ENCODE measurements at regions not wholly inside any gene's neighbourhood (a gene's known extent, or its start where the extent isn't known, plus 50 kb on each side); places are given as distances from the start of the nearest gene placed in this dataset.
"Not testable (repeated sequence)": the region's sequence is repeated elsewhere in the genome, so short reads cannot be mapped to it uniquely, and the experiment has no call there.

GRCh38 chr16:31641279-31641678 lies 113.6 kb downstream of the AHSP start:
- DNase-seq, result no peak
- H3K27me3 Mint-ChIP-seq, result peaks cover 50% of the 10 kb centered on the region
- no peaks in the 10 kb centered on the region for H3K36me3 ChIP-seq (replicated peaks in 1 of 2; ENCODE audit: control extremely low read depth in 1 of 2, control insufficient read depth in 1 of 2, extremely low read depth in 1 of 2, insufficient read depth in 2 of 2, low read length in 1 of 2)
- peaks cover 0 to 2% (median 0%) of the 10 kb centered on the region in 4 experiments for H3K27me3 ChIP-seq (replicated peaks in 1 of 4; ENCODE audit: control extremely low read depth in 1 of 4, control insufficient read depth in 3 of 4, insufficient read depth in 4 of 4, low read length in 3 of 4)
- H3K4me1 Mint-ChIP-seq, result no peaks in the 10 kb centered on the region
- CTCF ChIA-PET, result no interaction called here
- no peaks in the 10 kb centered on the region for H4K20me1 ChIP-seq (ENCODE audit: control insufficient read depth, insufficient read depth, low read length, poor library complexity, severe bottlenecking)
- intact Hi-C loops (cut with micrococcal nuclease), result no loop called here
- no peak for TF ChIP-seq EZH2 (IDR thresholded peaks at IDR 0.05; ENCODE audit: borderline replicate concordance, insufficient read depth, low read depth, low read length, poor library complexity, severe bottlenecking)
- TF ChIP-seq, protein P1, sequence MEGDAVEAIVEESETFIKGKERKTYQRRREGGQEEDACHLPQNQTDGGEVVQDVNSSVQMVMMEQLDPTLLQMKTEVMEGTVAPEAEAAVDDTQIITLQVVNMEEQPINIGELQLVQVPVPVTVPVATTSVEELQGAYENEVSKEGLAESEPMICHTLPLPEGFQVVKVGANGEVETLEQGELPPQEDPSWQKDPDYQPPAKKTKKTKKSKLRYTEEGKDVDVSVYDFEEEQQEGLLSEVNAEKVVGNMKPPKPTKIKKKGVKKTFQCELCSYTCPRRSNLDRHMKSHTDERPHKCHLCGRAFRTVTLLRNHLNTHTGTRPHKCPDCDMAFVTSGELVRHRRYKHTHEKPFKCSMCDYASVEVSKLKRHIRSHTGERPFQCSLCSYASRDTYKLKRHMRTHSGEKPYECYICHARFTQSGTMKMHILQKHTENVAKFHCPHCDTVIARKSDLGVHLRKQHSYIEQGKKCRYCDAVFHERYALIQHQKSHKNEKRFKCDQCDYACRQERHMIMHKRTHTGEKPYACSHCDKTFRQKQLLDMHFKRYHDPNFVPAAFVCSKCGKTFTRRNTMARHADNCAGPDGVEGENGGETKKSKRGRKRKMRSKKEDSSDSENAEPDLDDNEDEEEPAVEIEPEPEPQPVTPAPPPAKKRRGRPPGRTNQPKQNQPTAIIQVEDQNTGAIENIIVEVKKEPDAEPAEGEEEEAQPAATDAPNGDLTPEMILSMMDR (IDR thresholded peaks at IDR 0.05), result no peak
- ATAC-seq (ENCODE audit: low read depth), result no peak
- POLR2A ChIA-PET, result no interaction called here
- H3K4me2 ChIP-seq (replicated peaks; ENCODE audit: low read depth, low read length, poor library complexity, severe bottlenecking), result no peak overlapping the region
- H3K4me3 Mint-ChIP-seq, result no peak overlapping the region
- no peak overlapping the region for H3K4me3 ChIP-seq (ENCODE audit: control extremely low read depth in 1 of 5, extremely low read depth in 1 of 5, insufficient read depth in 1 of 5, low read depth in 2 of 5, low read length in 4 of 5)
- H3K9me3 Mint-ChIP-seq (ENCODE audit: insufficient read depth), result no peaks in the 10 kb centered on the region
- H3K79me2 ChIP-seq (ENCODE audit: control insufficient read depth, insufficient read depth, low read length), result no peaks in the 10 kb centered on the region
- H3K9ac ChIP-seq (ENCODE audit: low read length), result no peak overlapping the region
- no peak overlapping the region for H2AFZ ChIP-seq (ENCODE audit: insufficient read depth, low read depth, low read length, poor library complexity, severe bottlenecking)
- H3K9me3 ChIP-seq (ENCODE audit: control extremely low read depth in 1 of 3, control insufficient read depth in 2 of 3, insufficient read depth in 1 of 3, low read length in 2 of 3), result peaks cover 0 to 7% (median 0%) of the 10 kb centered on the region in 3 donors
- H3K4me1 ChIP-seq (ENCODE audit: control insufficient read depth in 2 of 2, insufficient read depth in 2 of 2, low read length in 2 of 2), result no peaks in the 10 kb centered on the region
- H3K27ac Mint-ChIP-seq, result no peak overlapping the region
- no peak overlapping the region for H3K27ac ChIP-seq (ENCODE audit: low read length in 2 of 2)
- whole genome bisulfite sequencing (ENCODE audit: insufficient coverage), result no CpG with 5 or more reads among the region's 4 CpGs

- H2AFZ ChIP-seq (ENCODE audit: insufficient read depth, low read depth, low read length, poor library complexity, severe bottlenecking); H3K79me2 ChIP-seq (ENCODE audit: control insufficient read depth, insufficient read depth, low read length); H3K9me3 Mint-ChIP-seq (ENCODE audit: insufficient read depth); H3K27ac Mint-ChIP-seq; H3K27ac ChIP-seq (ENCODE audit: low read length in 2 of 2); H3K9ac ChIP-seq (ENCODE audit: low read length); H3K4me2 ChIP-seq (replicated peaks; ENCODE audit: low read depth, low read length, poor library complexity, severe bottlenecking); H3K27me3 ChIP-seq (replicated peaks in 1 of 4; ENCODE audit: control extremely low read depth in 1 of 4, control insufficient read depth in 3 of 4, insufficient read depth in 4 of 4, low read length in 3 of 4); CTCF ChIA-PET; H3K4me3 ChIP-seq (ENCODE audit: control extremely low read depth in 1 of 5, extremely low read depth in 1 of 5, insufficient read depth in 1 of 5, low read depth in 2 of 5, low read length in 4 of 5); POLR2A ChIA-PET; ATAC-seq (ENCODE audit: low read depth); intact Hi-C loops (cut with micrococcal nuclease); DNase-seq; H3K4me1 Mint-ChIP-seq; H3K27me3 Mint-ChIP-seq; H3K4me3 Mint-ChIP-seq; H4K20me1 ChIP-seq (ENCODE audit: control insufficient read depth, insufficient read depth, low read length, poor library complexity, severe bottlenecking); H3K4me1 ChIP-seq (ENCODE audit: control insufficient read depth in 2 of 2, insufficient read depth in 2 of 2, low read length in 2 of 2); H3K36me3 ChIP-seq (replicated peaks in 1 of 2; ENCODE audit: control extremely low read depth in 1 of 2, control insufficient read depth in 1 of 2, extremely low read depth in 1 of 2, insufficient read depth in 2 of 2, low read length in 1 of 2): not testable (repeated sequence)
- peaks cover 0 to 15% (median 2%) of the 10 kb centered on the region in 3 donors for H3K9me3 ChIP-seq (ENCODE audit: control extremely low read depth in 1 of 3, control insufficient read depth in 2 of 3, insufficient read depth in 1 of 3, low read length in 2 of 3)
- 100% methylated on average over 2 of the region's 4 CpGs for WGBS (ENCODE audit: insufficient coverage)
Measured at GRCh38 chr16:31655674-31656073, 128.0 kb downstream of the AHSP start.
